ENCODE measurements at regions not wholly inside any gene's neighbourhood (a gene's known extent, or its start where the extent isn't known, plus 50 kb on each side); places are given as distances from the start of the nearest gene placed in this dataset.
A peak's percentile ranks its signal among the peaks of the same experiment; 100 is the strongest.

GRCh38 chr5:74205767-74206578 lies 434.6 kb downstream of the ENC1 start:
- POLR2A ChIA-PET: no interaction called here
- CTCF ChIA-PET: interaction anchor here (1.0 kb wide), 1 partner anchor 9 kb away, joined by 4 read pairs; no protein-coding TSS in a partner anchor
- TF ChIP-seq CTCF (IDR thresholded peaks at IDR 0.05; ENCODE audit: control extremely low read depth, extremely low read depth, low read depth, missing control alignments): no peak
- DNase-seq (ENCODE audit: extremely low spot score): no peak

- DNase-seq (ENCODE audit: extremely low spot score): peak; percentile 39
- TF ChIP-seq CTCF (IDR thresholded peaks at IDR 0.05; ENCODE audit: control extremely low read depth, extremely low read depth, low read depth, missing control alignments): no peak
- CTCF ChIA-PET: interaction anchor here (2.5 kb wide), 1 partner anchor 8 kb away, joined by 7 read pairs; no protein-coding TSS in a partner anchor
- POLR2A ChIA-PET: no interaction called here
Measured at GRCh38 chr5:74201334-74202081, 439.0 kb downstream of the ENC1 start.

- no peak for TF ChIP-seq CTCF (IDR thresholded peaks at IDR 0.05; ENCODE audit: control extremely low read depth, extremely low read depth, low read depth, missing control alignments)
- CTCF ChIA-PET: no interaction called here
- DNase-seq (ENCODE audit: extremely low spot score): no peak
- POLR2A ChIA-PET: no interaction called here
Measured at GRCh38 chr5:74200560-74200959, 440.0 kb downstream of the ENC1 start.

- ChIA-PET CTCF (interaction anchor here (1.2 kb wide), 1 partner anchor 15 kb away, joined by 3 read pairs; no protein-coding TSS in a partner anchor), POLR2A (no interaction called here)
- DNase-seq (ENCODE audit: extremely low spot score): no peak
- TF ChIP-seq CTCF (IDR thresholded peaks at IDR 0.05; ENCODE audit: control extremely low read depth, extremely low read depth, low read depth, missing control alignments): no peak
Measured at GRCh38 chr5:74199436-74200210, 440.9 kb downstream of the ENC1 start.

- CTCF ChIA-PET: interaction anchor here (1.2 kb wide), 1 partner anchor 15 kb away, joined by 3 read pairs; no protein-coding TSS in a partner anchor
- POLR2A ChIA-PET: no interaction called here
- no peak for TF ChIP-seq CTCF (IDR thresholded peaks at IDR 0.05; ENCODE audit: control extremely low read depth, extremely low read depth, low read depth, missing control alignments)
- no peak for DNase-seq (ENCODE audit: extremely low spot score)
Measured at GRCh38 chr5:74199005-74199404, 441.5 kb downstream of the ENC1 start.

- ChIA-PET CTCF (interaction anchor here (1.2 kb wide), 1 partner anchor 19 kb away, joined by 3 read pairs; no protein-coding TSS in a partner anchor), POLR2A (no interaction called here)
- TF ChIP-seq CTCF (IDR thresholded peaks at IDR 0.05; ENCODE audit: control extremely low read depth, extremely low read depth, low read depth, missing control alignments): no peak
- no peak for DNase-seq (ENCODE audit: extremely low spot score)
Measured at GRCh38 chr5:74198156-74198555, 442.4 kb downstream of the ENC1 start.

Data from GM10248 (cell line).